Hepatocyte (in vitro differentiated cells): ENCODE measurements at regions not wholly inside any gene's neighbourhood (a gene's known extent, or its start where the extent isn't known, plus 50 kb on each side); places are given as distances from the start of the nearest gene placed in this dataset.

ENCODE experiments used
- DNase-seq: peaks from one replicate; pipeline ENCODE4 v3.0.0-alpha.2; 2016; ENCODE audit warnings: low spot score
- H2AFZ ChIP-seq: fragments of 200-600 bp; sonication (generic); 2 replicates; pipeline ENCODE4 v1.6.0; 2016; ENCODE audit warnings: antibody characterized with exemption, mild to moderate bottlenecking
- H3K27ac ChIP-seq: fragments of 200-600 bp; sonication (generic); 2 replicates; pipeline ENCODE4 v1.5.1; 2016; ENCODE audit warnings: mild to moderate bottlenecking
- H3K27me3 ChIP-seq: fragments of 200-600 bp; sonication (generic); 2 replicates; pipeline ENCODE4 v1.6.1; 2016
- H3K36me3 ChIP-seq: fragments of 200-600 bp; sonication (generic); replicated peaks from 2 replicates; pipeline ENCODE4 v1.5.1; 2016; ENCODE audit warnings: low read depth; ENCODE audit not compliant: insufficient read depth
- H3K4me1 ChIP-seq: fragments of 200-600 bp; sonication (generic); 2 replicates; pipeline ENCODE4 v1.5.1; 2016; ENCODE audit warnings: mild to moderate bottlenecking, moderate library complexity; ENCODE audit not compliant: insufficient read depth
- H3K4me2 ChIP-seq: fragments of 200-600 bp; sonication (generic); 2 replicates; pipeline ENCODE4 v1.6.0; 2016
- H3K4me3 ChIP-seq: fragments of 200-600 bp; sonication (generic); 2 replicates; pipeline ENCODE4 v1.5.1; 2016; ENCODE audit warnings: mild to moderate bottlenecking
- H3K79me2 ChIP-seq: fragments of 200-600 bp; sonication (generic); 2 replicates; pipeline ENCODE4 v1.6.0; 2017; ENCODE audit warnings: mild to moderate bottlenecking
- H3K9me2 ChIP-seq: fragments of 200-600 bp; sonication (generic); replicated peaks from 2 replicates; pipeline ENCODE4 v1.6.0; 2017; ENCODE audit warnings: mild to moderate bottlenecking; ENCODE audit not compliant: insufficient read depth
- H3K9me3 ChIP-seq: fragments of 200-600 bp; sonication (generic); 2 replicates; pipeline ENCODE4 v1.5.1; 2016; ENCODE audit warnings: low read depth, mild to moderate bottlenecking
- H4K20me1 ChIP-seq: fragments of 200-600 bp; sonication (generic); 2 replicates; pipeline ENCODE4 v1.6.0; 2016; ENCODE audit warnings: mild to moderate bottlenecking; ENCODE audit not compliant: insufficient read depth, poor library complexity, severe bottlenecking
- CTCF ChIP-seq: fragments of 200-600 bp; sonication (generic); IDR thresholded peaks from 2 replicates; pipeline ENCODE4 v1.5.1; 2016; ENCODE audit warnings: antibody characterized with exemption, mild to moderate bottlenecking; ENCODE audit not compliant: poor library complexity
- EZH2 ChIP-seq: fragments of 200-600 bp; sonication (generic); IDR thresholded peaks from 2 replicates; pipeline ENCODE4 v1.6.1; 2016; ENCODE audit warnings: antibody characterized with exemption, mild to moderate bottlenecking, borderline replicate concordance
- EZH2phosphoT487 ChIP-seq: fragments of 200-600 bp; sonication (generic); IDR thresholded peaks from one replicate; pipeline ENCODE4 v1.6.1; 2018; ENCODE audit warnings: antibody characterized with exemption, mild to moderate bottlenecking, low read depth, moderate library complexity; ENCODE audit not compliant: unreplicated experiment, severe bottlenecking
- WGBS: methylation state at CpG from one replicate; pipeline ENCODE4 v1.1.6; 2016; ENCODE audit warnings: low lambda C conversion rate; ENCODE audit errors: missing lambda C conversion rate; 5-methylcytosine and 5-hydroxymethylcytosine counted together

GRCh38 chr6:100258752-100259151 is 206.0 kb downstream of the SIM1 start:
- Histone ChIP-seq H3K9me2 (no peaks in the 10 kb centered on the region), H3K36me3 (no peaks in the 10 kb centered on the region), H2AFZ (no peak overlapping the region), H3K27me3 (no peaks in the 10 kb centered on the region), H3K79me2 (no peaks in the 10 kb centered on the region), H4K20me1 (no peaks in the 10 kb centered on the region), H3K4me3 (no peak overlapping the region), H3K4me2 (no peak overlapping the region), H3K27ac (no peak overlapping the region), H3K4me1 (no peaks in the 10 kb centered on the region), H3K9me3 (no peaks in the 10 kb centered on the region)
- TF ChIP-seq EZH2 (no peak), EZH2phosphoT487 (no peak), CTCF (no peak)
- no peak for DNase-seq
- WGBS: 70% methylated on average over 2 of the region's 2 CpGs

- Histone ChIP-seq H2AFZ (no peak overlapping the region), H3K79me2 (no peaks in the 10 kb centered on the region), H3K4me2 (peak overlapping the region; percentile 10), H3K27ac (no peak overlapping the region), H3K9me3 (no peaks in the 10 kb centered on the region), H3K9me2 (no peaks in the 10 kb centered on the region), H4K20me1 (no peaks in the 10 kb centered on the region), H3K36me3 (no peaks in the 10 kb centered on the region), H3K4me1 (no peaks in the 10 kb centered on the region), H3K27me3 (no peaks in the 10 kb centered on the region), H3K4me3 (no peak overlapping the region)
- no peak for DNase-seq
- 31% methylated on average over 4 of the region's 4 CpGs for WGBS
- peak; percentile 18 for TF ChIP-seq CTCF
- no peak for TF ChIP-seq EZH2
These were observed 206.8 kb downstream of the SIM1 start for GRCh38 chr6:100257793-100258395.

GRCh38 chr6:100255701-100256100 is 209.0 kb downstream of the SIM1 start:
- no peaks in the 10 kb centered on the region for H3K9me3 ChIP-seq
- no peak overlapping the region for H3K27ac ChIP-seq
- no peaks in the 10 kb centered on the region for H3K9me2 ChIP-seq
- no peak for DNase-seq
- no peak overlapping the region for H3K4me2 ChIP-seq
- WGBS: 83% methylated on average over 5 of the region's 5 CpGs
- no peak overlapping the region for H3K4me3 ChIP-seq
- no peaks in the 10 kb centered on the region for H3K79me2 ChIP-seq
- no peak for TF ChIP-seq EZH2
- no peak for TF ChIP-seq EZH2phosphoT487
- no peak for TF ChIP-seq CTCF
- H3K36me3 ChIP-seq: no peaks in the 10 kb centered on the region
- H3K4me1 ChIP-seq: no peaks in the 10 kb centered on the region
- no peak overlapping the region for H2AFZ ChIP-seq
- no peaks in the 10 kb centered on the region for H3K27me3 ChIP-seq
- no peaks in the 10 kb centered on the region for H4K20me1 ChIP-seq

GRCh38 chr6:100247123-100247522 is 217.6 kb downstream of the SIM1 start:
- DNase-seq: no peak
- WGBS: 97% methylated on average over 1 of the region's 1 CpG

More at GRCh38 chr6:100247123-100247522, 217.6 kb downstream of the SIM1 start:
- Histone ChIP-seq H3K9me3 (no peaks in the 10 kb centered on the region), H3K4me2 (no peak overlapping the region), H3K79me2 (no peaks in the 10 kb centered on the region), H3K4me1 (peaks cover 10% of the 10 kb centered on the region), H3K27me3 (no peaks in the 10 kb centered on the region), H3K27ac (no peak overlapping the region), H2AFZ (no peak overlapping the region), H3K36me3 (no peaks in the 10 kb centered on the region), H4K20me1 (no peaks in the 10 kb centered on the region), H3K4me3 (no peak overlapping the region), H3K9me2 (no peaks in the 10 kb centered on the region)
- no peak for TF ChIP-seq EZH2phosphoT487
- no peak for TF ChIP-seq CTCF
- no peak for TF ChIP-seq EZH2
